K562 (cell line): ENCODE measurements at regions not wholly inside any gene's neighbourhood (a gene's known extent, or its start where the extent isn't known, plus 50 kb on each side); places are given as distances from the start of the nearest gene placed in this dataset.

Experiments
- BCLAF1 ChIP-seq, 2 experiments: fragments of 450-650 bp in 1 of 2; IDR thresholded peaks; 2 replicates each; pipeline ENCODE4 v1.6.1; 2011 to 2017; ENCODE audit warnings: low read depth in 2 of 2, antibody characterized with exemption in 1 of 2, borderline replicate concordance in 1 of 2, low read length in 1 of 2, mild to moderate bottlenecking in 1 of 2, mixed read lengths in 1 of 2; ENCODE audit not compliant: control insufficient read depth in 1 of 2
- BRF1 ChIP-seq: IDR thresholded peaks from 3 replicates; pipeline ENCODE4 v1.6.1; 2011; ENCODE audit warnings: borderline replicate concordance, mild to moderate bottlenecking; ENCODE audit not compliant: insufficient read length; ENCODE audit errors: extremely low read depth
- CBFB ChIP-seq: sonication (generic); formaldehyde crosslinking; IDR thresholded peaks from 2 replicates; pipeline ENCODE4 v1.4.0; 2020; ENCODE audit warnings: mild to moderate bottlenecking, missing genetic modification reagents
- CREM ChIP-seq: IDR thresholded peaks from 2 replicates; pipeline ENCODE4 v1.6.1; 2014; ENCODE audit warnings: antibody characterized with exemption, low read depth
- FOSL1 ChIP-seq: fragments of 200-800 bp; sonication (Bioruptor generic); conservative IDR thresholded peaks from 2 replicates; pipeline ENCODE4 v1.6.1; 2016; ENCODE audit warnings: missing genetic modification characterization, missing compliant biosample characterization
- FOXK2 ChIP-seq, 2 experiments: fragments of 450-650 bp; IDR thresholded peaks in 1 of 2; conservative IDR thresholded peaks in 1 of 2; 2 replicates each; pipeline ENCODE4 v1.6.1; 2016; ENCODE audit warnings: low read depth in 2 of 2, mild to moderate bottlenecking in 1 of 2
- HBP1 ChIP-seq: fragments of 450-650 bp; formaldehyde crosslinking; IDR thresholded peaks from 2 replicates; pipeline ENCODE4 v1.4.0; 2022; ENCODE audit warnings: missing genetic modification characterization
- HDAC2 ChIP-seq: fragments of 450-650 bp; IDR thresholded peaks from 2 replicates; pipeline ENCODE4 v1.6.1; 2016; ENCODE audit warnings: mild to moderate bottlenecking
- MAFG ChIP-seq: fragments of 450-650 bp; conservative IDR thresholded peaks from 2 replicates; pipeline ENCODE4 v1.6.1; 2016; ENCODE audit warnings: missing genetic modification characterization, missing compliant biosample characterization
- MCM5 ChIP-seq: fragments of 450-650 bp; IDR thresholded peaks from 2 replicates; pipeline ENCODE4 v1.6.1; 2016; ENCODE audit warnings: low read depth
- MTA1 ChIP-seq: fragments of 450-650 bp; IDR thresholded peaks from 2 replicates; pipeline ENCODE4 v1.6.1; 2017; ENCODE audit warnings: borderline replicate concordance
- NKRF ChIP-seq: fragments of 450-650 bp; IDR thresholded peaks from 2 replicates; pipeline ENCODE4 v1.6.1; 2016; ENCODE audit warnings: borderline replicate concordance
- POLR2G ChIP-seq: fragments of 200-400 bp; formaldehyde crosslinking; IDR thresholded peaks from 2 replicates; pipeline ENCODE4 v1.6.1; 2017; ENCODE audit warnings: low read depth, mild to moderate bottlenecking, antibody characterized with exemption, low read length, moderate library complexity
- SMAD3 ChIP-seq: fragments of 450-650 bp; formaldehyde crosslinking; conservative IDR thresholded peaks from 2 replicates; pipeline ENCODE4 v1.4.0; 2020; ENCODE audit warnings: mild to moderate bottlenecking
- TEAD2 ChIP-seq: fragments of 450-650 bp; IDR thresholded peaks from 2 replicates; pipeline ENCODE4 v1.6.1; 2016; ENCODE audit warnings: missing genetic modification characterization, control low read depth, missing compliant biosample characterization
- TFAM ChIP-seq: fragments of 250-450 bp; sonication (Bioruptor Pico); conservative IDR thresholded peaks from 2 replicates; pipeline ENCODE4 v1.5.0; 2021; ENCODE audit warnings: mild to moderate bottlenecking, moderate library complexity
- ZBTB9 ChIP-seq: fragments of 450-650 bp; formaldehyde crosslinking; IDR thresholded peaks from 2 replicates; pipeline ENCODE4 v1.4.0; 2020; ENCODE audit warnings: mild to moderate bottlenecking, moderate library complexity
- ZEB2 ChIP-seq: fragments of 450-650 bp; IDR thresholded peaks from 2 replicates; pipeline ENCODE4 v1.6.1; 2016
- ZNF395 ChIP-seq: fragments of 200-800 bp; sonication (Bioruptor generic); IDR thresholded peaks from 2 replicates; pipeline ENCODE4 v1.6.1; 2017; ENCODE audit warnings: missing genetic modification characterization, missing compliant biosample characterization
- ZNF76 ChIP-seq: fragments of 250-450 bp; sonication (Bioruptor Pico); IDR thresholded peaks from 2 replicates; pipeline ENCODE4 v1.4.0; 2020; ENCODE audit warnings: mild to moderate bottlenecking, moderate library complexity, borderline replicate concordance
- ZNF77 ChIP-seq: fragments of 250-450 bp; sonication (Bioruptor Pico); IDR thresholded peaks from 2 replicates; pipeline ENCODE4 v1.5.0; 2020

GRCh38 chr3:8357859-8358258 is 143.8 kb upstream of the LMCD1 start (continued):
- TF ChIP-seq MCM5 (no peak), ZNF395 (no peak), MAFG (tag) (no peak), SMAD3 (CRISPR knock-in tag) (peak; percentile 54; the same call in 1 of the 2 replicates), NKRF (no peak), POLR2G (no peak), HBP1 (CRISPR knock-in tag) (peak; percentile 56; the same call in 1 of the 2 replicates), CREM (no peak), FOXK2 (conservative IDR thresholded peaks at IDR 0.05 in 1 of 2, IDR thresholded peaks at IDR 0.05 in 1 of 2; ENCODE audit: low read depth in 2 of 2) (no peak), FOSL1 (no peak), MTA1 (no peak), ZBTB9 (no peak), TEAD2 (tag) (no peak), ZNF77 (CRISPR knock-in tag) (no peak), HDAC2 (no peak), TFAM (CRISPR knock-in tag) (no peak), ZNF76 (CRISPR knock-in tag) (0 out of 2 replicates have a peak, but pooled peaks have one; percentile 71), BCLAF1 (IDR thresholded peaks at IDR 0.05; ENCODE audit: borderline replicate concordance in 1 of 2, control insufficient read depth in 1 of 2, low read depth in 2 of 2, low read length in 1 of 2) (no peak), ZEB2 (no peak), CBFB (CRISPR knock-in tag) (no peak), BRF1 (no peak)
